GM18951 (cell line): ENCODE measurements at regions not wholly inside any gene's neighbourhood (a gene's known extent, or its start where the extent isn't known, plus 50 kb on each side); places are given as distances from the start of the nearest gene placed in this dataset.

Experiments
- POLR2A ChIP-seq: IDR thresholded peaks from 4 replicates; pipeline ENCODE4 v1.6.1; 2011; ENCODE audit warnings: mild to moderate bottlenecking; ENCODE audit not compliant: insufficient read length, insufficient read depth; ENCODE audit errors: extremely low read depth
- in situ Hi-C: fragments of 300-500 bp; cut with MboI; formaldehyde crosslinking; loops from one replicate; pipeline ENCODE4 v1.12.0; 2022; ENCODE audit warnings: low sequenced_read_pairs, mixed read lengths, inconsistent platforms; ENCODE audit not compliant: unreplicated experiment

DNA sequence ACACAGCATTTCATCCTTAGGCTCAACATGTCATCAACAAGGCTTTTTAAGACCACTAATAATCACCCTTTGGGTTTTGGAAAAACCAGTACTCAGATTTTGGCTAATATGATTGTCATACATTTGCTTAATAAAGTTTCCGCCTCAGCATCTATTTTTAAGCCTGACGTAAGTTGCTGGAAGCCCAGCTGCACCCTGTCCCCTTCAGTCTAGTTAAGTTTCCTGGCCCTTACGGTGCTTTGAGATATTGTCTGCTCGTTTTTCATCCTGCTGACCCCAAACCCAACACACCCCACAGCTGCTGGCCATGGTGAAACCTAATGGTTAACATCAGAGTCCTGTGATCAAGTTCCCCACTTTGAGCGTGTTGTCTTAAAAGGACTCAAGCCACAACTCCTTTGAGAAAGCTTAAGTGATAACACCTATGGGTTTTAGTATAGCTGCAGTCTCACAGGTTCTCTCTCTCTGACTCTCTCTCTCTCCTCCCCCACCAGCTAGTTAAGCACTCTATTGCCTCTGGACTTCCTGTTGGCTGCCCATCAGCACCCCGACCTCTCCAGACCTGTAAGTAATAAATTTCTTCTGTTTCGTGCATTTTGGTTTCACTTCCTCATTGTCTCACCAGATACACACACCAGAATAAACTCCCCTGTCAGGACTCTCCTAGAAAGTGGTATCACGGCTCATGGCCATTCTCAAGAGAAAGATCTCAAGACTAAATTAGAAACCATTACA is 802.0 kb downstream of the C6orf118 start:
- TF ChIP-seq POLR2A = no peak
- in situ Hi-C loops = no loop called here

DNA sequence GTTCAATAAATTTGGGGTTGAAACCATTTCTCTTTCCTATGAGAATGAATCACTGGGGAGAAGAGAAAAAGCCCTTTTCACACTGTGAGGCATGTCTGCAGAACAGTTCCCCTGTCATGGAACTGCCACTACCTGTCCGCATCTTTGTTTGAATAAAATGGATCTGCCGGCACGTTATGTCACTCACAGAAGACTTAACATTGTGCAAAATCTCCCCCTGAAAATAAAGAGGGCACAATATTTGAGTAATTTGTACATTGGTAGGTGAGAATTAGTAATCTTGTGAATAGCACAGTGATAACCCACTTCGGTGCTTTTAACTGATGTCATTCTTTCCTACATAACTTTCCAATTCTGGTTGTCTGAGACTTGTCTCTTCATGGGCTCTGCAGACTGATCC is 804.0 kb downstream of the C6orf118 start:
- in situ Hi-C loops = no loop called here

DNA sequence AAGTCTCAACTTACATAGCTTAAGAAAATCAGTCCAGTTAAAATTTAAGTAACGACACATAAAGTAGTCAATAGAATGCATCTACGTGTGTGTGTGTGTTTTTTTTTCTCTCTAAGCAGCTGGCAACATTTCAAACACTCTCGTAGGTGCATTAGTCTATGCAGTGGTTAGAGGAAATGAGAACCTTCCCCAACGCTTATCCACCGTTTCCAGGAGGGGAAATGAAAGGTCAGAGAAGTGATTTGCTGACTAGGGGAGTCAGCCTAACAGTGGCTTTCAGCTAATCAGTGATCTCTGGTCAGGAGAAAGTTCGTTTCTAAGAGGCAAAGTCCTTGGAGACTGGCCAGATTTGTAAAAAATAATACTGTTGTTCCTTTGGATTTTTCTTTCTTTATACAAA is 806.6 kb downstream of the C6orf118 start:
- no peak for TF ChIP-seq POLR2A
- in situ Hi-C loops = no loop called here

More for the DNA sequence above, 804.0 kb downstream of the C6orf118 start:
- no peak for TF ChIP-seq POLR2A

DNA sequence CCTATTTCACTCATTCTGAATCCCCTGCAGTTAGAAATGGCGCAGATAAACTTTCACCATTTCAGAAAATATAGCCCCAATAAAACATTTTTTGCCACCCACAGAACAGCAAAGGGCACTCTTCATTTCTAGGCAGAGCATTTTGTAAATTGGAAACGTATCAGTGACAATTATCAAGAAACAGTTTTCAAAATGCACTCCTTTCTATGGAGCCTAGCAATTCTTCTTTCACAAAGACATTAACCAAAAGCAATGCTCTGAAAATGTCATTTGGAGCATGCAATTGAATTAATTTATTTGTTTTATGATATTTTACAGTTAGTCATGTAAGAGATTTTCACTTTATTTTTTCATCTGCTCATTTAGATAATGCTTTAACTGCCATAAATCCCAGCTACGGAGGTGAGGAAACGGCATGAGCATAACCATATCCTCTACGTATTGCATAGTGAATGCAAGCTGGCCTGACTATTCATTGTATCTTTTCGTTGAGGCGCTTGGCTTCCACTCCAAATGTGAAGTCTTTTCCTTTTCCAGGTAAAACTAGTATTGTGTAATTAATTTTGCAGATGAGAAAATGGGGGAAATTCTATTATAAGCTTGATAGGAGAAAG is 813.4 kb downstream of the C6orf118 start:
- in situ Hi-C loops = no loop called here
- TF ChIP-seq POLR2A = no peak

DNA sequence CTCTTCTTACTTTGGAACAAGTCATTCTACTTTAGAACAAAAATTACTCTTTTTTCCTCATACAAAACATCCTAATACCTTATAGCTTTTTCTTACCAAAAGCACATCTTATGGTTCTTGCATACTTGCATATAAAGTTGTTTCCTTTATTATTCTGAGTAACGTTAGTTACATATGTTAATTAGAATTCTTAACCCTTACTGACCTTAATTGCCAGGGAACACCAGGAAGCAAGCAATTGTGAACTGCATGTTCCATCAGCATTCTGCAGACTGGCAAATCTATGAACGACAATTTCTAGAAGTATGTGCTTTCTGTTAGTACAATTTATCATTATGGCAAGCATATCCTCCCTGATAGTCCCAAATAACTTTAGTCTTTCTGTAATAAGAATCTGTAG is 831.0 kb downstream of the C6orf118 start:
- no peak for TF ChIP-seq POLR2A
- in situ Hi-C loops = no loop called here

DNA sequence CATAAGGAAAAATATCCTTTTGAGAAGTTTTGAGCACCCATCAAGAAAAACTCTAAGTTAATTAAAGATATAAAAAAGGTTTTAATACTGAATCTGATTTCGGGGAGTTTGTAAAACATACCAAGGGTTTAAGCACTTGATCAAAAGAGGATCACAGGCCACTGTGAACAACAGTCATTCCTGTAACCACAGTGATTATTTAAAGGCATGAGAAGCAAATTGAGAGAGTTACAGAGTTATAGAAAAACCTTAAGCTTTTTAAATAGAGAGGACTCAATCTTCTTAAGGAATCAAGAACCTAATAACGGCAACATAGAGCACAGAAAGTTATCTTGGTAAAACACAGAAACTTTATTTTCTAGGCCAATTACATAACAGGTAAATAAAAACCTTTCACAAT is 831.6 kb downstream of the C6orf118 start:
- in situ Hi-C loops = no loop called here
- no peak for TF ChIP-seq POLR2A

DNA sequence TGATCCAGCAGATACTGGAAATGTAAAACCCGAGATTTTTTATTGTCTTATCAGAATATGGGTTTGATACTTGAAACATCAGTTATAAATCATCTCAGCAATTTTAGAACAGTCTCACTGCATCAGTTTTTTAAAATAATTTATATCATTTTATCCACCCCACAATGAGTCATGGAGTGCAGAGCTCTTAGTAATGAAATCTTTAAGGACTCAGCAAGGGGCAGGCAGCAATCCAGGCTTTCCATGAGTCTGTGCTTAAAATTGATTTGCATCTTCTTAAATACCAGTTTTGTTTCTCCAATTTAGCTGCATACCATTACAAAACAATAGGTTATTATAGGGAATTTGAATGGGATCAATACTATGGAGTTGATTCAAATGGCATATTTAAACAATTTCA is 832.3 kb downstream of the C6orf118 start:
- in situ Hi-C loops = no loop called here
- TF ChIP-seq POLR2A = no peak

DNA sequence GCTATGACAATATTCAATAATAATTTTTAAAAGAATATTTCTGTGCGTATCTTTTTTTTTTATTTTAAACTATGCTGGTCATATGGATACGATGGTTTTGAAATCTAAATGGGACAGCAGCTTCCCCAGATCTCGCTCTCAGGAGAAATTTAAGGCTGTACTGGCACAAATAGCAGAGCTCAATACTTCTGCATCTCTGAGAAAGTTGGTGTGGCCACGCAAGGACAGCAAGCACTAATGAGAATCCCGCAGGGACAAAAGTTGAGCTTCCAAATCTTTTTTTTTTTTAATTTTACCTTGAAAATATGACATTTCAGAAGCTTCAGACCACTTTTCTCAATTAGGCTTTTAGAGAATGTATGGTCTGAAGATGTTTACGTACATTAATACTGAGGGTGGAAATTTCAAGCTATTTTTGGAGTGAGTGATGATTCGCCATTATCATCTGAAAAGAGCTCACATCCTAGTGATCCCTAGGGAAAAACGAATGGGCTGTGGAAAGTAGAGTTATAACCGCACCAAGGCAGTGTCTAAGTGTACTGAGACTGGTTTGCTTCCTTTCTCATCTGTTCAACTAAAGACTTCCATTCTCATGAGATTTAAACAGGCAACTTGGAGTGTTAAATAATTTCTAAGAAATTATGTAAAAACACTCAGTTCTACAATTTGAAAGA is 840.0 kb downstream of the C6orf118 start:
- TF ChIP-seq POLR2A = no peak
- in situ Hi-C loops = no loop called here

DNA sequence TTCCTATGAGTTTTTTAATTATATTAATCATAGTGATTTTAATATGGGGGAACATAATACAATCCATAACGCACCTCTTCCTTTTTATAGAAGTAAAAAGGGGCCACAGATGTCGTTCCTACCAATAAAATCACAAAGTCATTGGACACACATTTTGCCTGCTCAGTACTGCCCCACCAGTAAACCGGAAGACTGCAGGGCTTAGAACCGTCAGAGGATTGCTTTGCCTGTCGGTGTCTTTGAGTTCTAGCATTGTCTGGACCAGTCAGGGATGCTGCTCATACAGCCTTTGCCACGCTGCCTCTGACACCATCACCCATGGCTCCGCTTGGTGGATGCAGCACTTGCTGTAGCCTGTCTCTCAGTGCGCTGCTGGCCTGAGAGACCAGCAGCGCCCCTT is 853.6 kb downstream of the C6orf118 start:
- in situ Hi-C loops = no loop called here
- TF ChIP-seq POLR2A = no peak

DNA sequence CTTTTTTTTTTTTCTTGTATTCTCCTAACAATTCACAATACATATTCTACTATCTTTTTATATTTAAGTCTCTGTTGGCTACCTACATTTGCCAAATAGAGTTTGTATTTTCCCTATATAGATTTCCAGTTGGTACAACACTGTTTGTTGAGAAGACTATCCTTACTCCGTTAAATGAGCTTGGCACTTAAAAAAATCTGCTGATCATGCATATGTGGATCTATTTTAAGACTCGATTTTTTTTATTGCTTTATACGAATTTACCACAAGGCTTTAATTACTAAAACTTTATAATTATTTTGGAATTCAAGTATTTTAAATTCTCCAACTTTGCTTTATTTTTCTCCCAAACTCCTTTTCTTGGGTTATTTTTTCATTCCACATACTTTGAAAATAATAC is 855.6 kb downstream of the C6orf118 start:
- in situ Hi-C loops = no loop called here
- no peak for TF ChIP-seq POLR2A

DNA sequence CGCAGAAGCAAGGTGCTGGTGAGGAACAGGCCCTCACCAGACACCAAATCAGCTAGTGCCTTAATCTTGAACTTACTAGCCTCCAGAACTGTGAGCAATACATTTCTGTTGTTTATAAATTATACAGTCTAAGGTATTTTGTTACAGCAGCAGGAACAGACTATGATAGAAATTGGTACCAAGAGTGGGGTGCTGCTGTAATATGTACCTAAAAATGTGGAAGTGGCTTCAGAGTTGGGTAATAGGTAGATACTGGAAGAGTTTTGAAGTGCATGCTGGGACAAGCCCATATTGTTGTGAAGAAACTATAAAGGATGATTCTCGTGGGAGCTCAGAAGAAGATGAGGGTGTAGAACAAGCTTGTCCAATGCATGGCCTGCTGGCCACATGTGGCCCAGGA is 866.8 kb downstream of the C6orf118 start:
- in situ Hi-C loops = no loop called here
- no peak for TF ChIP-seq POLR2A

DNA sequence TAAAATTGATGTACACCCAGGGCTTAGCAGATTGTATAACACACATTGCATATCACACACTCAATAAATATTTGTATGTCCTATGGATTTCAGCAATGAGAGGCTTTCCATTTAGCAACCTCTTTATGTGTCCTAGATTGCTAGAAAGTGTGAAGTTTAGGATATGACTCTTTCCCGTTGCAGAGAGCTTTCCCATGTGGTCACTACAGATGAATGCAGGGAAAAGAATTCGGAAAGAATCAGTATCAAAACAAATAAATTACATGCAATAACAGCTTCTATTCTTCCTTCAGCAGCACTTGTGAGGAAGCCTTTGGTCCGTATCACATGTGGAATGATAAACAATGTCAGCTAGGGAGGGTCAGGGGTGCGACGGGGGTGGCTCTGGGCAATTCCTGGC is 870.1 kb downstream of the C6orf118 start:
- TF ChIP-seq POLR2A = no peak
- in situ Hi-C loops = no loop called here

DNA sequence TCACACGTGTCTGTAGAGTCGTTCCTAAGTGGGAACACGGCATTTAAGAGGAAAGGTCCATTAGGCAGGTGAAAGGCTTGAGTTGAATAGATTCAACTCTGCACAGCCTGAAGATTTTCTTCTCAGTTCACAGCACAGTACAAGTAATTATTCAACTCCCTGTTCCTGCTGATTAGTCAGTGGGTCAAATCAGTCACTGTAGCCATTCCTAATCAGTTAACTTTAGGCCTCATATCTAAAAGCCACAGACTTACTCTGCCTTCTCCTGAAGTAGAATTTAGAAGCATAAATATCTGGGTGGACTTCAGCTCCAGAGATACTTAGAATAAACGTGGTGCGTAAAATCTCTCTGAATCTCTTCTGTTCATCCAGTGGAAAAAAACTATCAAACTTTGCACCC is 872.4 kb downstream of the C6orf118 start:
- no peak for TF ChIP-seq POLR2A
- in situ Hi-C loops = no loop called here
